PC-3 (cell line): ENCODE measurements at regions not wholly inside any gene's neighbourhood (a gene's known extent, or its start where the extent isn't known, plus 50 kb on each side); places are given as distances from the start of the nearest gene placed in this dataset.
"Not testable (repeated sequence)": the region's sequence is repeated elsewhere in the genome, so short reads cannot be mapped to it uniquely, and the experiment has no call there.

Experiments
- ATAC-seq: fragments of 200-7000 bp; cut with Tn5 transposase; 2 replicates; pipeline ENCODE4 v1.9.1; 2020; ENCODE audit warnings: mild to moderate bottlenecking, moderate library complexity
- BruUV-seq: library from RNA; stranded (reverse); fragments of 400-500 nt; replicated peaks from 2 replicates; lab custom pipeline; 2021; lab: Mats Ljungman, UMichigan
- CTCF ChIA-PET: fragments of 300-600 bp; sonication (Branson Sonifier 250); formaldehyde crosslinking; loops from one replicate; lab custom pipeline; 2022; ENCODE audit warnings: antibody characterized with exemption; lab: Charles Lee
- POLR2A ChIA-PET: fragments of 300-600 bp; sonication (Branson Sonifier 250); formaldehyde crosslinking; loops from one replicate; lab custom pipeline; 2022; ENCODE audit warnings: antibody characterized with exemption; ENCODE audit not compliant: unreplicated experiment; lab: Charles Lee
- DNase-seq: peaks from one replicate; pipeline ENCODE4 v3.0.0-alpha.2; 2015
- H2AFZ ChIP-seq: fragments of 300-600 bp; sonication (generic); 2 replicates; pipeline ENCODE4 v1.6.0; 2016; ENCODE audit warnings: antibody characterized with exemption, low read length
- H3F3A ChIP-seq: fragments of 300-600 bp; sonication (generic); one replicate; pipeline ENCODE4 v1.6.0; 2017; ENCODE audit warnings: antibody characterized with exemption, low read length, control low read depth, mild to moderate bottlenecking; ENCODE audit not compliant: unreplicated experiment
- H3K27ac ChIP-seq: fragments of 300-600 bp; sonication (generic); 2 replicates; pipeline ENCODE4 v1.5.1; 2016; ENCODE audit warnings: mild to moderate bottlenecking, low read length
- H3K27me3 ChIP-seq: fragments of 300-600 bp; sonication (generic); 2 replicates; pipeline ENCODE4 v1.6.1; 2016; ENCODE audit warnings: low read length, mixed read lengths
- H3K36me3 ChIP-seq: fragments of 300-600 bp; sonication (generic); 2 replicates; pipeline ENCODE4 v1.6.1; 2016; ENCODE audit warnings: low read depth, mixed run types, low read length, mixed read lengths
- H3K4me1 ChIP-seq: fragments of 300-600 bp; sonication (generic); 2 replicates; pipeline ENCODE4 v1.5.1; 2016; ENCODE audit warnings: low read length; ENCODE audit not compliant: insufficient read depth
- H3K4me2 ChIP-seq: fragments of 300-600 bp; sonication (generic); 2 replicates; pipeline ENCODE4 v1.6.0; 2016; ENCODE audit warnings: low read length
- H3K4me3 ChIP-seq: fragments of 300-600 bp; sonication (generic); 2 replicates; pipeline ENCODE4 v1.5.1; 2016; ENCODE audit warnings: mild to moderate bottlenecking, low read length, mixed read lengths
- H3K79me2 ChIP-seq: fragments of 300-600 bp; sonication (generic); 2 replicates; pipeline ENCODE4 v1.6.1; 2017; ENCODE audit warnings: low read length, mixed read lengths
- H3K9ac ChIP-seq: fragments of 300-600 bp; sonication (generic); 2 replicates; pipeline ENCODE4 v1.6.0; 2016; ENCODE audit warnings: mild to moderate bottlenecking, low read length
- H3K9me2 ChIP-seq: fragments of 300-600 bp; sonication (generic); replicated peaks from 2 replicates; pipeline ENCODE4 v1.6.1; 2016; ENCODE audit warnings: mixed run types, low read length, mixed read lengths
- H3K9me3 ChIP-seq: fragments of 300-600 bp; sonication (generic); 2 replicates; pipeline ENCODE4 v1.6.1; 2016; ENCODE audit warnings: low read length, mixed read lengths
- H4K20me1 ChIP-seq: fragments of 300-600 bp; sonication (generic); 2 replicates; pipeline ENCODE4 v1.6.1; 2016; ENCODE audit warnings: low read length, mixed read lengths
- intact Hi-C: fragments of 100-400 bp; cut with micrococcal nuclease; formaldehyde crosslinking; loops from 2 replicates; pipeline ENCODE4 v1.9.0; 2023

GRCh38 chr9:39665020-39665419 lies 309.6 kb downstream of the SPATA31A1 start:
- H3F3A ChIP-seq, H3K9ac ChIP-seq, H3K4me2 ChIP-seq, H3K4me3 ChIP-seq, H3K4me1 ChIP-seq, BruUV-seq, CTCF ChIA-PET, H3K9me2 ChIP-seq, H3K27ac ChIP-seq, intact Hi-C loops, H2AFZ ChIP-seq, H3K9me3 ChIP-seq, H3K36me3 ChIP-seq, H4K20me1 ChIP-seq, DNase-seq, H3K79me2 ChIP-seq, H3K27me3 ChIP-seq, POLR2A ChIA-PET: not testable (repeated sequence)
- ATAC-seq, result peak; percentile 81

DNA sequence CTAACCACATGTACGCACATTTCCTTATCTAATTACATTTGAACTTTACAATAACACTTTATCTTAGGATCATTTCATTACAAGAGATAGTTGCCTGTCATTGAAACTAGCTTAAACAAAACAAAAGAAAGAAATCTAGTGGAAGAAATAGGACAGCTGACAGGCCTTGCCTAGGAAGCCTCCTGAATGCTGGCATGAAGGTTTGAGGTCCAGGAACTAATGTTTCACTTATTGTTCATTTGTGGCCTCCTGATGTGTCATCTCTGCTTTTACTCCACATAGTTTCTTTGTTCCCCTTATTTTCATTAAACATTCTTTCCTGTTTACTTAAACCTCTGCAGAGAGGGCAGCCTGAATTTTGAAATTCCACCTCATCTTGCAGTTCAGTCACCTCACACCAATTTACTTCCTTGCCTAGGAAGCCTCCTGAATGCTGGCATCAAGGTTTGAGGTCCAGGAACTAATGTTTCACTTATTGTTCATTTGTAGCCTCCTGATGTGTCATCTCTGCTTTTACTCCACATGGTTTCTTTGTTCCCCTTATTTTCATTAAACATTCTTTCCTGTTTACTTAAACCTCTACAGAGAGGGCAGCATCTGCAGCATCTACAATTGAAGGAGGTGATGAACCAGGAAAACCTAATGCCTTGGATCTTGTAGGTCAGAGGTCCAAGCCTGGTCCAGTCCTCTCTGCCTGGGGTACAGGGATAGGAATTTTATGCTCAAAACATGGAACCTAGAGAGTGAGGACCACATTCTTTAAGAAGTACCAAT lies 319.2 kb downstream of the SPATA31A1 start:
- DNase-seq, H2AFZ ChIP-seq, H3K4me3 ChIP-seq, H3K4me1 ChIP-seq, H4K20me1 ChIP-seq, H3K36me3 ChIP-seq, H3K9me3 ChIP-seq, H3K27me3 ChIP-seq, H3K9ac ChIP-seq, intact Hi-C loops, H3K27ac ChIP-seq, H3K4me2 ChIP-seq, BruUV-seq, H3K9me2 ChIP-seq, CTCF ChIA-PET, H3K79me2 ChIP-seq, POLR2A ChIA-PET, H3F3A ChIP-seq: not testable (repeated sequence)
- ATAC-seq, result peak; percentile 61

GRCh38 chr9:39675211-39675553 lies 319.7 kb downstream of the SPATA31A1 start:
- H3F3A ChIP-seq, CTCF ChIA-PET, H3K9me2 ChIP-seq, H3K9me3 ChIP-seq, ATAC-seq, H3K36me3 ChIP-seq, intact Hi-C loops, H3K4me2 ChIP-seq, BruUV-seq, H3K4me3 ChIP-seq, H4K20me1 ChIP-seq, H3K27me3 ChIP-seq, H2AFZ ChIP-seq, POLR2A ChIA-PET, H3K9ac ChIP-seq, H3K27ac ChIP-seq, H3K79me2 ChIP-seq, H3K4me1 ChIP-seq, DNase-seq: not testable (repeated sequence)

DNA sequence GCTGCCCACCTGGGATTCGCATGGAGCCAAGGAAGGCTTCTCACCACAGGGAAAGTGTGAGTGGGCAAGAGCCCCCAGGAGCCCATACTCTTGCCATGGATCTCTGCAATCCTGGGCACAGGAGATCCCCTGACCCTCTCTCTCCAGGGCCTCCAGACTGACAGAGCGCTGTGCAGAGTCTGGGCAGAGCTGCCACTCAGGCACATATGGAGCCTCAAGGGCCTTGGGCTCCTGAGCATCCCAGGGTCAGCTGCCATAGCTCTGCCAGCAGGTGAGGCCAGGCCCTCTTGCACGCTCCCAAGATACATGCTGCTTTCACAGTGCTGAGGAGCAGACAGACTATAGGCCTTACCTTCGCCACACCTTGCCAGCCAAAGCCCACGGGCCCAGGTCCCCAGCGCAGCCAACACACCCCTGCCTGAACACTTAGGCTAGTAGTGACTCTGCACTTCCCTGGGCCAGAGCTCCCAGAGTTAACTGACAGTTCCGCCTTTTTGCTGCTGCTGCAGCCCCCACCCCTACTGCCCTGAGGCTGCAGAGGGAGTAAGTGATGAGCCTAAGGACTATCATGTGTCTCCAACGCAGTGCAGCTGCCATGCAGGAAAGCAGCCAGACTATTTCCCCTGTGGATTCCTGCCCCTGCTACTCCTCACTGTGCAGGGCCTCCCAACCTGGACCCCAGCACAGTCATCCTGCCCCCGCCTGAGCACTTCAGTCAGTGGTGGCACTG lies 323.2 kb downstream of the SPATA31A1 start:
- intact Hi-C loops, H3K9me2 ChIP-seq, H3K4me1 ChIP-seq, DNase-seq, H3K36me3 ChIP-seq, ATAC-seq, H3K9ac ChIP-seq, H3K4me2 ChIP-seq, H4K20me1 ChIP-seq, H3K27me3 ChIP-seq, H3K27ac ChIP-seq, H2AFZ ChIP-seq, H3F3A ChIP-seq, H3K9me3 ChIP-seq, CTCF ChIA-PET, H3K79me2 ChIP-seq, BruUV-seq, H3K4me3 ChIP-seq, POLR2A ChIA-PET: not testable (repeated sequence)

DNA sequence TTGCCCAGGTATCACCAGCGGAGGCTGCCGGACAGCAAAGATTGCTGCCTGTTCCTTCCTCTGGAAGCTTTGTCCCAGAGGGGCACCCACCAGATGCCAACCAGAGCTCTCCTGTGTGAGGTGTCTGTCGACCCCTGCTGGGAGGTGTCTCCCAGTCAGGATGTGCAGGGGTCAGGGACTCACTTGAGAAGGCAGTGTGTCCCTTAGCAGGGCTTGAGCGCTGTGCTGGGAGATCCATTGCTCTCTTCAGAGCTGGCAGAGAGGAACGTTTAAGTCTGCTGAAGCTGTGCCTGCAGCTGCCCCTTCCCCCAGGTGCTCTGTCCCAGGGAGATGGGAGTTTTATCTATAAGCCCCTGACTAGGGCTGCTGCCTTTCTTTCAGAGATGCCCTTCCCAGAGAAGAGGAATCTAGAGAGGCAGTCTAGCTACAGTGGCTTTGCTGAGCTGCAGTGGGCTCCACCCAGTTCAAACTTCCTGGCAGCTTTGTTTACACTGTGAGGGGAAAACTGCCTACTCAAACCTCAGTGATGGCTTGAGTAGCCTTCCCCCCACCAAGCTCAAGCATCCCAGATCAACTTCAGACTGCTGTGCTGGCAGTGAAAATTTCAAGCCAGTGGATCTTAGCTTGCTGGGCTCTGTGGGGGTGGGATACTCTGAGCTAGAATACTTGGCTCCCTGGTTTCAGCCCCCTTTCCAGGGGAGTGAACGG lies 325.4 kb downstream of the SPATA31A1 start:
- BruUV-seq, H3K9ac ChIP-seq, intact Hi-C loops, H3K4me2 ChIP-seq, H3F3A ChIP-seq, H2AFZ ChIP-seq, H3K27me3 ChIP-seq, H3K9me3 ChIP-seq, H3K36me3 ChIP-seq, CTCF ChIA-PET, H4K20me1 ChIP-seq, H3K9me2 ChIP-seq, H3K79me2 ChIP-seq, H3K27ac ChIP-seq, H3K4me1 ChIP-seq, H3K4me3 ChIP-seq, DNase-seq, POLR2A ChIA-PET: not testable (repeated sequence)
- ATAC-seq, result peak; percentile 68

- POLR2A ChIA-PET, H3K79me2 ChIP-seq, ATAC-seq, H3K9ac ChIP-seq, DNase-seq, H3K4me1 ChIP-seq, H3K36me3 ChIP-seq, H2AFZ ChIP-seq, H4K20me1 ChIP-seq, H3K4me2 ChIP-seq, intact Hi-C loops, BruUV-seq, H3K9me3 ChIP-seq, H3K27ac ChIP-seq, H3K4me3 ChIP-seq, H3K27me3 ChIP-seq, H3K9me2 ChIP-seq, CTCF ChIA-PET, H3F3A ChIP-seq: not testable (repeated sequence)
Measured at GRCh38 chr9:39728862-39729261, 373.4 kb downstream of the SPATA31A1 start.
